GF-D8 (cell line): ENCODE measurements at regions not wholly inside any gene's neighbourhood (a gene's known extent, or its start where the extent isn't known, plus 50 kb on each side); places are given as distances from the start of the nearest gene placed in this dataset.
"Not testable (repeated sequence)": the region's sequence is repeated elsewhere in the genome, so short reads cannot be mapped to it uniquely, and the experiment has no call there.

Source experiments
- DNase-seq: peaks from one replicate; lab custom pipeline; 2025; lab: John Stamatoyannopoulos, UW

GRCh38 chr1:73475316-73475870 lies 722.6 kb downstream of the LRRIQ3 start:
- DNase-seq, result no peak

GRCh38 chr1:73472810-73473209 lies 725.2 kb downstream of the LRRIQ3 start:
- DNase-seq, result no peak

- no peak for DNase-seq
These were observed 730.2 kb downstream of the LRRIQ3 start for GRCh38 chr1:73467731-73468130.

GRCh38 chr1:73463873-73464272 lies 734.1 kb downstream of the LRRIQ3 start:
- no peak for DNase-seq

DNA sequence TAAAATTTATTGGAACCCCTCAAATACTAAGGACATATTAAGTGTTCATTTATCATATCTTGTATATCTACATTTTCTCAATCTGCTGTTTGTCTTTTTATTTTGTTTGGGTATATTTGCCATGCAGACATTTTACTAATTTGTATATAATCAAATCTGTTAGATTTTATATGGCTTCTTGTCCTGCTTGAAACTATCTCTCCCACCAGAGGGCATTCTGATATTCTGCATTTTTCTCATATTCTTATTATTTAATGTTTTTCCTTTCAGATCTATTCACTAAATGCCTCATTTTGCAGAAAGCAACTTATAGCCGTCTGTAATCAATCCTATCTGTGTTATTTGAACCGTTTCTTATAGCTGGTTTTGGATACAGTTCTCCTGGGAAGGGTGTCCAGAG lies 745.5 kb downstream of the LRRIQ3 start:
- no peak for DNase-seq

DNA sequence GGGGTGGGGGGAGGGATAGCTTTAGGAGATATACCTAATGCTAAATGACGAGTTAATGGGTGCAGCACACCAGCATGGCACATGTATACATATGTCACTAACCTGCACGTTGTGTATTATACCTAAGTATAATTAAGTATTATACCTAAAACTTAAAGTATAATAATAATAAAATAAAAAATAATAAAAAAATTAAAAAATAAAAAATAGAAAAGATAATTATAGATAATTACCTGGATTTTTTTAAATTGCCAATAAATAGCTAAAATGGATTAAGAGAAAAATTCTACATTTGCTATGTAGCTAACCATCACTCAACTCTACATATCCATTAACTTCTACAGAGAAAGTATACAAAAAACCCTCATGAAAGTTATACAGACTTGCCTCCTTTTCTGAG lies 747.3 kb downstream of the LRRIQ3 start:
- DNase-seq, result not testable (repeated sequence)

DNA sequence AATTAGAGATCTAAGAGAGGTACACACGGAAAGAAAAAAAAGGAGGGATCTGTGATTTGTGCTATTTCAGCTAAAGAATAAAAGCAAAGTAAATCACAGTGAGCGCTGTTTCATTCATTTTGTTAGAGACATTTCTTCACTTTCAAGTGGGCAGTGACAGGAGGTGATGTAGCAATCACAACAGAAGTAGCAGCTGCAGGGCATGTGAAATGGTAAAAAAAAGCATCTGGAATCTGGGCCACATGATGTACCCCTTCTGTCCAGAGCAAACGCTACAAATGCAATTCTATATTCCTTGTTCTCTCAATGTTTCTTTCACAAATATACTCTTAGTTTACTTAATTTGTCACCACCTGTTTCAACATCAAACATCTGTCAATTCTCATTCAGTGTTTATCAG lies 786.5 kb downstream of the LRRIQ3 start:
- no peak for DNase-seq

DNA sequence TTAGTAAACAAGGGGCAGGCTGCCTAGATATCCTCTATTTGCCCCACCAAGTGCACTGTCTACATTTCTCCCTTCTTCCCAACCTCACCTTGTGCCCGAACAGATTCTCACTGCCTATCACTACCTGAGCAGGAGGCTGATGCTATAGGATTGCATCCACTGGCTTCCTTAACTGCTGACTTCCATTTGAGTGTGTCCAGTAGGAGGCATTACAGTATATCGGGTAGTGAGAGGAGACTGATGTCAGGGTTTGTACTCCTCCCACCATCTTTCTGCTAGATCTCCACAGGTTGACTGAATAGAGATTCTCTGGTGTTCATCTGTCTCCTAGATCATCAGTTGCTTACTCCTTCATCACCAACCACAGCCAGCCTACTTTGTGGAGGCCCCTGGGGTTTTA lies 796.3 kb downstream of the LRRIQ3 start:
- no peak for DNase-seq

GRCh38 chr1:73382966-73383365 lies 815.0 kb downstream of the LRRIQ3 start:
- no peak for DNase-seq

DNA sequence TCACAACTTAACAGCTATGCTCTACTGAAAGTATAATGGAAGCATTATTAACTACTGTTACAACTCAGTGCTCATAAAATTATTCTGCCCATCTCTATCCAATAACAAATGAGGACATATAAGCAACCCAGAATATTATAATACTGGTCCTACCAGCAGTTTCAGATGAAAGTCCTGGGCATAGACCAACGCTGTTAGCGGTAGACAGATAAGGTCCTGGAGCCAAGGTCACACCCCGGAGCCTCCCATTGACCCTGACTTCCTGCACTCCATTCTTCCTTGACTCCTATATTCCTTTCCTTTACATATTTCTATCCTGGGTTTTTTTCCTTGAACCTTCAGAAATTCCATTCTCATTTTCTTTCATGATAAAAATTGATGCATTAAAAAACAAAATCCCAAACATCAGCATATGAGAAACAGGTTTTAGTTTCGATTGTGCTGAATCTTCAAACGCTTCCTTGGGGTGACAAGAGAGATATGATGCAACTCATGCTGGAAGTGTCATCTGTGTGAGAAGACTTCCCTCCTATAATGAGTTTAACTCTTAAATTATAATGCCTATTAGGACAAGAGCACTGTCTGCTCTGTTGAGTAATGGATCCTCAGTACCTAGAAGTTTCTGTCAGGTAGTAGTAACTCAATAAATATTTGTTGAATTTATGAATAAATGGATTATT lies 831.1 kb downstream of the LRRIQ3 start:
- DNase-seq, result no peak

GRCh38 chr1:73359001-73359400 lies 839.0 kb downstream of the LRRIQ3 start:
- DNase-seq, result no peak

- no peak for DNase-seq
These were observed 841.5 kb downstream of the LRRIQ3 start for GRCh38 chr1:73356485-73356884.

DNA sequence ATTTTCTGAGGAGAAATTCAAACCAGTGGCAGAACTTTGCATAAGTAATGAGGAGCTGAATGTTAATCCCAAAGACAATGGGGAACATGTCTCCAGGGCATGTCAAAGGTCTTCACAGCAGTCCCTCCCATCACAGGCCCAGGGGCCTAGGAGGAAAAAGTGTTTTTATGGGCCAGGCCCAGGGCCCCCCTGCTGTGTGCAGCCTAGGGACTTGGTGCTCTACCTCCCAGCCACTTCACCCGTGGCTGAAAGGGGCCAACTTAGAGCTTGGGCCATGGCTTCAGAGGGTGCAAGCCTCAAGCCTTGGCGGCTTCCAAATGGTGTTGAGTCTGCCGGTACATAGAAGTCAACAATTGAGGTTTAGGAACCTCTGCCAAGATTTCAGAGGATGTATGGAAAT lies 854.0 kb downstream of the LRRIQ3 start:
- DNase-seq, result no peak

GRCh38 chr1:73333847-73334503 lies 864.0 kb downstream of the LRRIQ3 start:
- no peak for DNase-seq

DNA sequence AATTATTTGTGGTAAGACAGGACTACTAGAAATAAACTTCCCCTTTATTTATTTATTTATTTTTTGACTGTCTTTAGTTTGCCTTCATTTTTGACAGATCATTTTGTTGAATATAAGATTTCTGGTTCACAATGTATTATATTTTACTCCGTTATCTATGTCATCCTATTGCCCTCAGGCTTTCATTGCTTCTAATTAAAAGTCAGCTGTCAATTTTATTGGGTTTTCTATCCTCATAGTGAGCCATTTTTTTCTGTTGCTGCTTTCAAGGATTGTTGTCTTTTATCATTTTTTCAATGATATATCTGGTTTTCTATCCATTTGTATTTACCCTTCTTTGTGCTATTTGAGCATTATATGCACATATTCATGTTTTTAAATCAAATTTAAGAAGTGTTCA lies 866.2 kb downstream of the LRRIQ3 start:
- DNase-seq, result no peak

GRCh38 chr1:73327998-73328397 lies 870.0 kb downstream of the LRRIQ3 start:
- no peak for DNase-seq

- DNase-seq, result no peak
These were observed 870.7 kb downstream of the LRRIQ3 start for GRCh38 chr1:73327180-73327793.

GRCh38 chr1:73326663-73327062 lies 871.3 kb downstream of the LRRIQ3 start:
- no peak for DNase-seq

DNA sequence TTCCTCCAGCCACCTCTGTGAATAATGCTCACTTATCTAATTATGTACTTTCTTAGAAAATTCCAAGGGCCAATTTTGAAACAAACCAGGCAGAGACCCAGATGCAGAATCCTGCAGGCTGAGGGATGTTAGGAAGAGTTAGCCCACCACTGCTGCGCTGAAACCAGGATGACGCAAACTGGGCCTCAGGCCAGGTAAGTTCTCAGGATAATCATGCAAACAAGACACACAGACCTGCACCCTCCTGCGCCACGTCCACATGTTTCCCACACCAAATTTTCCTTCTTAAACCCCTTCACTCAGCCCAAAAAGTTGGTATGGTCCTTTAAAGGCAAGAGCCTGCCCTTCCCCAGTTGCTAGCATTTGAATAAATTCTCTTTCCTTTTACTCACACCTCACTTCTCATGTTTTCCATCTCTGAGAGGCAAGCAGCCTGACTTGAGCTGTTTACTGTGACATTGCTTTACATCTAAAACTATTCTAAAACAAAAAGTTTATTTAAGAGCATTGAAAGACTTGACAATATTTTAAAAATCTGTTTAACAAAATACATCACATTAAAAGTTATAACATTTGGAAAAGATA lies 887.1 kb downstream of the LRRIQ3 start:
- no peak for DNase-seq

DNA sequence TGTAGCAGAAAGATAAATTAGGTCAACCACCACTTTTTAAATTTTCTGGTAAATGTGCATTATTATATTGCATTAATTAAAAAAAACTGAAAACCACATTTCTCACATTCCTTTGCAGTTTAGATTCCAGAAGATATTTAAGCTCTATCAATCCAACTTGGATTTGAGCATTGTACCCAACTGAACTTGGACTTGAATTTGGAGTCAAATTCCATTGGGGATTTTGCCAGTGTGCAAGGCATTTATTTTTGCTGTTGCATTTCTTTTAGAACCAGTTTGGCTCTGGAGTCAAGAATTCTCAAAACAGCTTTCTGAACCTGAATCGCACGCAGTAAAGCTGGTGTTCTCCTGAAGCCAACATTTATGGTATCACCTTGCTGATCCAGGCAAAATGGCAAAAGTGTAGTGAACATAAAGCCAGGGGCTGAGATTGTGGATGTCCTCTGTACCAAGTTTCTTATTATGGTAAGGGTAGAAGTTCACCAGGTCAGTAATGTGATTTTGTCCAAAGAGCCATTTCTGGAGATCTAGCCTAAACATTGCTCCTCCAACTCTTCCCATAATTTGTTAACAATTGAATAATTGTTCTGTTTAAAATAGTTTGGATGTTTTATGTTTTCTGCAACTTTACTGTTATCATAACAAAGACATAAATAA lies 890.9 kb downstream of the LRRIQ3 start:
- no peak for DNase-seq

- DNase-seq, result no peak
These were observed 924.1 kb downstream of the LRRIQ3 start for GRCh38 chr1:73273886-73274285.

DNA sequence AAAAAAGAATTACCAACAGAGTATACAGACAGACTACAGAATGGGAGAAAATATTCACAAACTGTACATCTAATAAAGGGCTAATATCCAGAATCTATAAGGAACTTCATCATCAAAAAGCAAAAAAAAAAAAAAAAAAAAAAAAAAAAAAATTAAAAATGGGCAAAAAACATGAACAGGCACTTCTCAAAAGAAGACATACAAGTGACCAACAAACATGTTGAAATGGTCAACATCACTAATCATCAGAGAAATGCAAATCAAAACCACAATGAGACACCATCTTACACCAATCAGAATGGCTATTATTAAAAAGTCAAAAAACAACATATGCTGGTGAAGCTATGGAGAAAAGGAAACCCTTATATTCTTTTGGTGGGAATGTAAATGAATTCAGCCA lies 952.8 kb downstream of the LRRIQ3 start:
- DNase-seq, result not testable (repeated sequence)
